ENCODE measurements at regions not wholly inside any gene's neighbourhood (a gene's known extent, or its start where the extent isn't known, plus 50 kb on each side); places are given as distances from the start of the nearest gene placed in this dataset.

- Histone ChIP-seq H3K9me3 (ENCODE audit: insufficient read depth, low read depth) (no peaks in the 10 kb centered on the region), H4K20me1 (ENCODE audit: insufficient read depth) (no peaks in the 10 kb centered on the region), H3K9me2 (ENCODE audit: insufficient read depth) (no peaks in the 10 kb centered on the region), H3K4me1 (replicated peaks; ENCODE audit: insufficient read depth) (no peaks in the 10 kb centered on the region), H3K4me2 (no peak overlapping the region), H3K36me3 (ENCODE audit: low read depth) (no peaks in the 10 kb centered on the region), H3K4me3 (no peak overlapping the region), H3K27ac (no peak overlapping the region), H2AFZ (no peak overlapping the region), H3K79me2 (ENCODE audit: low read depth) (no peaks in the 10 kb centered on the region), H3K27me3 (ENCODE audit: insufficient read depth, low read depth) (no peaks in the 10 kb centered on the region), H3F3A (ENCODE audit: insufficient read depth, low read depth) (no peaks in the 10 kb centered on the region)
- ChIA-PET POLR2A (ENCODE audit: unreplicated experiment) (no interaction called here), CTCF (no interaction called here)
- intact Hi-C loops (cut with micrococcal nuclease; ENCODE audit: unreplicated experiment), result no loop called here
- BruUV-seq (replicated peaks), result no TSS peak
- no peak for DNase-seq
- TF ChIP-seq, protein P1, sequence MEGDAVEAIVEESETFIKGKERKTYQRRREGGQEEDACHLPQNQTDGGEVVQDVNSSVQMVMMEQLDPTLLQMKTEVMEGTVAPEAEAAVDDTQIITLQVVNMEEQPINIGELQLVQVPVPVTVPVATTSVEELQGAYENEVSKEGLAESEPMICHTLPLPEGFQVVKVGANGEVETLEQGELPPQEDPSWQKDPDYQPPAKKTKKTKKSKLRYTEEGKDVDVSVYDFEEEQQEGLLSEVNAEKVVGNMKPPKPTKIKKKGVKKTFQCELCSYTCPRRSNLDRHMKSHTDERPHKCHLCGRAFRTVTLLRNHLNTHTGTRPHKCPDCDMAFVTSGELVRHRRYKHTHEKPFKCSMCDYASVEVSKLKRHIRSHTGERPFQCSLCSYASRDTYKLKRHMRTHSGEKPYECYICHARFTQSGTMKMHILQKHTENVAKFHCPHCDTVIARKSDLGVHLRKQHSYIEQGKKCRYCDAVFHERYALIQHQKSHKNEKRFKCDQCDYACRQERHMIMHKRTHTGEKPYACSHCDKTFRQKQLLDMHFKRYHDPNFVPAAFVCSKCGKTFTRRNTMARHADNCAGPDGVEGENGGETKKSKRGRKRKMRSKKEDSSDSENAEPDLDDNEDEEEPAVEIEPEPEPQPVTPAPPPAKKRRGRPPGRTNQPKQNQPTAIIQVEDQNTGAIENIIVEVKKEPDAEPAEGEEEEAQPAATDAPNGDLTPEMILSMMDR (conservative IDR thresholded peaks at IDR 0.05), result no peak; the same call in 1 of the 2 replicates
- no peak for TF ChIP-seq EZH2 (IDR thresholded peaks at IDR 0.05; ENCODE audit: low read depth)
Observed at GRCh38 chr2:174656676-174657176, 59.1 kb upstream of the WIPF1 start.

DNA sequence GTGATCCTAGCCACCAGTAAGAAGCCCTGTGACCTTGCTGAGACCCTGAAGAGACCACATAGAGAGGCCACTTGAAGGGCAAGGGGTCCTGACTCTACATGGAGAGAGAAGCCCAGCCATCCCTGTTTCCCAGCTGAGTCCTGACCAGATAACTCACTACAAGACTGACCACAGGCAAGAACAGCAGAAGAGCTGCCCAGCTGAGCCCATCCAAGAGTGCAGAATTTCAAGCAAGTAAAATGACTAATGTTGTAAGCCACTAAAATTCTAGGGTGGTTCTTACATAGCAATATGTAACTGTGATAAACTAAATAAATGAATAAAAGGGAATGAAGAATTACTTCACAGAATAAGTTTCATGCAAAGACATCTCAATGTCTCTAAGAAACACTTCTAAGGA is 58.4 kb upstream of the WIPF1 start:
- ChIA-PET CTCF (no interaction called here), POLR2A (ENCODE audit: unreplicated experiment) (no interaction called here)
- H3F3A ChIP-seq (ENCODE audit: insufficient read depth, low read depth), result no peaks in the 10 kb centered on the region
- no peak overlapping the region for H3K4me3 ChIP-seq
- no peaks in the 10 kb centered on the region for H3K9me2 ChIP-seq (ENCODE audit: insufficient read depth)
- no peak overlapping the region for H3K27ac ChIP-seq
- H3K36me3 ChIP-seq (ENCODE audit: low read depth), result no peaks in the 10 kb centered on the region
- H3K4me1 ChIP-seq (replicated peaks; ENCODE audit: insufficient read depth), result no peaks in the 10 kb centered on the region
- BruUV-seq (replicated peaks), result no TSS peak
- H3K4me2 ChIP-seq, result no peak overlapping the region
- no peaks in the 10 kb centered on the region for H3K27me3 ChIP-seq (ENCODE audit: insufficient read depth, low read depth)
- H2AFZ ChIP-seq, result no peak overlapping the region
- H3K79me2 ChIP-seq (ENCODE audit: low read depth), result no peaks in the 10 kb centered on the region
- no peaks in the 10 kb centered on the region for H4K20me1 ChIP-seq (ENCODE audit: insufficient read depth)
- intact Hi-C loops (cut with micrococcal nuclease; ENCODE audit: unreplicated experiment), result no loop called here
- no peak for DNase-seq
- no peak for TF ChIP-seq EZH2 (IDR thresholded peaks at IDR 0.05; ENCODE audit: low read depth)
- TF ChIP-seq, protein P1 (conservative IDR thresholded peaks at IDR 0.05), result no peak
- H3K9me3 ChIP-seq (ENCODE audit: insufficient read depth, low read depth), result no peaks in the 10 kb centered on the region

DNA sequence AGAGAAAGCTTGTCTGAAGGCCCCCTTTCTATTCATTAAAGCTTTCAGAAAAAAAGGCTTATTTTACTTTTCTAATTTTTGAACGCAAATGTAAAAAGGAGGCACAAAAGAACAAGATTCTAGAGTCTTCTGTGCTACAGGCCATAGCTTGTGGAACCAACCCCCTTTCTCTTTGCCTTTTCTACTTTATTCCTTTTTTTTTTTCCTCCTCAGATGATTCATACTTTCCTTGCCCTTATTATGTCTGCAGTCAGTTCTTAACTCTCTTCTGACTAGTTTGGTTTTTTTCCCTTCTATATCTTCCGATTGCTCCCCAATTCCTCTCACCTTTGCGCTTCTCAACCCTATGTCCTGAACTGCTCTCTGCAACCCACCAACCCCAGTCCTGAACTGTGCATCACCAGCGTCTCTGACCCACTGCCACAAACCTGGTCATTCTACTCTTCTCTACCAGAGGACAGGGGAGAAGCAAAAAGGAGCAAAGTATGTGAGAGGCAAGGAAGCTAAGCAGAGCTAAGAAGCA is 56.9 kb upstream of the WIPF1 start:
- Histone ChIP-seq H3K4me3 (no peak overlapping the region), H2AFZ (no peak overlapping the region), H3K79me2 (ENCODE audit: low read depth) (no peaks in the 10 kb centered on the region), H3K27ac (no peak overlapping the region), H3K4me1 (replicated peaks; ENCODE audit: insufficient read depth) (no peaks in the 10 kb centered on the region), H3F3A (ENCODE audit: insufficient read depth, low read depth) (no peaks in the 10 kb centered on the region), H3K9me3 (ENCODE audit: insufficient read depth, low read depth) (no peaks in the 10 kb centered on the region), H3K27me3 (ENCODE audit: insufficient read depth, low read depth) (no peaks in the 10 kb centered on the region), H3K36me3 (ENCODE audit: low read depth) (no peaks in the 10 kb centered on the region), H3K4me2 (no peak overlapping the region), H4K20me1 (ENCODE audit: insufficient read depth) (no peaks in the 10 kb centered on the region), H3K9me2 (ENCODE audit: insufficient read depth) (no peaks in the 10 kb centered on the region)
- no peak for TF ChIP-seq EZH2 (IDR thresholded peaks at IDR 0.05; ENCODE audit: low read depth)
- TF ChIP-seq, protein P1 (conservative IDR thresholded peaks at IDR 0.05), result no peak
- intact Hi-C loops (cut with micrococcal nuclease; ENCODE audit: unreplicated experiment), result no loop called here
- BruUV-seq (replicated peaks), result no TSS peak
- POLR2A ChIA-PET (ENCODE audit: unreplicated experiment), result interaction anchor here (0.7 kb wide), 3 partner anchors 224 to 351 kb away, joined by 3 to 8 read pairs (median 5); no protein-coding TSS in a partner anchor
- CTCF ChIA-PET, result no interaction called here
- no peak for DNase-seq

All from PC-9 (cell line).